ENCODE measurements at regions not wholly inside any gene's neighbourhood (a gene's known extent, or its start where the extent isn't known, plus 50 kb on each side); places are given as distances from the start of the nearest gene placed in this dataset.

GRCh38 chr18:66972681-66973080, 368.8 kb upstream of the CDH19 start:
- Histone ChIP-seq H3K36me3 (ENCODE audit: insufficient read depth) (no peaks in the 10 kb centered on the region), H3K27ac (no peak overlapping the region), H3K4me3 (IDR thresholded peaks at IDR 0.05; ENCODE audit: insufficient read depth, low read depth, low read length) (no peak overlapping the region), H3K4me1 (ENCODE audit: low read depth, poor library complexity, severe bottlenecking) (no peaks in the 10 kb centered on the region), H3K27me3 (ENCODE audit: insufficient read depth, low read depth) (no peaks in the 10 kb centered on the region), H3K4me2 (no peak overlapping the region), H4K20me1 (ENCODE audit: insufficient read depth) (no peaks in the 10 kb centered on the region), H3K9ac (no peak overlapping the region), H3K79me2 (ENCODE audit: insufficient read depth, low read depth) (no peaks in the 10 kb centered on the region), H2AFZ (ENCODE audit: low read depth) (no peak overlapping the region)
- TF ChIP-seq, protein P1, sequence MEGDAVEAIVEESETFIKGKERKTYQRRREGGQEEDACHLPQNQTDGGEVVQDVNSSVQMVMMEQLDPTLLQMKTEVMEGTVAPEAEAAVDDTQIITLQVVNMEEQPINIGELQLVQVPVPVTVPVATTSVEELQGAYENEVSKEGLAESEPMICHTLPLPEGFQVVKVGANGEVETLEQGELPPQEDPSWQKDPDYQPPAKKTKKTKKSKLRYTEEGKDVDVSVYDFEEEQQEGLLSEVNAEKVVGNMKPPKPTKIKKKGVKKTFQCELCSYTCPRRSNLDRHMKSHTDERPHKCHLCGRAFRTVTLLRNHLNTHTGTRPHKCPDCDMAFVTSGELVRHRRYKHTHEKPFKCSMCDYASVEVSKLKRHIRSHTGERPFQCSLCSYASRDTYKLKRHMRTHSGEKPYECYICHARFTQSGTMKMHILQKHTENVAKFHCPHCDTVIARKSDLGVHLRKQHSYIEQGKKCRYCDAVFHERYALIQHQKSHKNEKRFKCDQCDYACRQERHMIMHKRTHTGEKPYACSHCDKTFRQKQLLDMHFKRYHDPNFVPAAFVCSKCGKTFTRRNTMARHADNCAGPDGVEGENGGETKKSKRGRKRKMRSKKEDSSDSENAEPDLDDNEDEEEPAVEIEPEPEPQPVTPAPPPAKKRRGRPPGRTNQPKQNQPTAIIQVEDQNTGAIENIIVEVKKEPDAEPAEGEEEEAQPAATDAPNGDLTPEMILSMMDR (conservative IDR thresholded peaks at IDR 0.05; ENCODE audit: low read depth, low read length): no peak

DNA sequence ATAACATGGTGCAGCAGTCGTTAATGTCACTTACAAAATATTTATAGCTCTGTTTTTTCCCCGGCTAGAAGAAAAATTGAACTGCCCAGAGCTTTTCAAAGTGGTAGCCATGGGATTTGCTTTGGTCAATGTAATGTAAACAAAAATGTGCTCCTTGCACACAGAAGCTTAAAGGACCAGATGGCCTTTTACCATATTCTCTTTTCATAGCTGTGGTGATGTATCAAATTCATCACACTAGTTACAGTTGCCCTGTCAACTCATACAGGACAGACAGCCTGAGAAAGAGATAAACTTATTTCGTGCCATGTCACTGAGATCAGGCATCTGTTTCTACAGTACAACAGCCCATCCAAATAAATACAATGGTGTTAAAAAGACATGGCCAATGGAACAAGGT, 368.1 kb upstream of the CDH19 start:
- H3K36me3 ChIP-seq (ENCODE audit: insufficient read depth): no peaks in the 10 kb centered on the region
- H3K27ac ChIP-seq: no peak overlapping the region
- H3K79me2 ChIP-seq (ENCODE audit: insufficient read depth, low read depth): no peaks in the 10 kb centered on the region
- no peak overlapping the region for H3K9ac ChIP-seq
- H3K4me1 ChIP-seq (ENCODE audit: low read depth, poor library complexity, severe bottlenecking): no peaks in the 10 kb centered on the region
- H2AFZ ChIP-seq (ENCODE audit: low read depth): no peak overlapping the region
- TF ChIP-seq, protein P1 (conservative IDR thresholded peaks at IDR 0.05; ENCODE audit: low read depth, low read length): no peak
- no peak overlapping the region for H3K4me2 ChIP-seq
- H3K27me3 ChIP-seq (ENCODE audit: insufficient read depth, low read depth): no peaks in the 10 kb centered on the region
- no peak overlapping the region for H3K4me3 ChIP-seq (IDR thresholded peaks at IDR 0.05; ENCODE audit: insufficient read depth, low read depth, low read length)
- H4K20me1 ChIP-seq (ENCODE audit: insufficient read depth): no peaks in the 10 kb centered on the region

DNA sequence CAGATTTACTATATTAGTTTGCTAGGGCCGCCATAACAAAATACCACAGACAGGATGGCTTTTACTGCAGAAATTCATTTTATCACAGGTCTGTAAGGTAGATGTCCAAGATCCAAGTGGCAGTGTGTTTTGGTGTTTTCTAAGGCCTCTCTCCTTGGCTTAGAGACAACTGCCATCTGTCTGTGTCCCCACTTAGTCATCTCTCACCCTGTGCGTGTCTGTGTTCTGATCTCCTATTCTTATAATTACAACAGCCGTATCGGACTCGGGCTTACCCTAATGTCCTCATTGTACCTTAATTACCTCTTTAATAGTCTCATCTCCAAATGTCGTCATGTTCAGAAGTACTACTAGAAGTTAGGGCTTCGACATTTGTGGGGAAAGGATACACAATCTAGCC, 362.3 kb upstream of the CDH19 start:
- Histone ChIP-seq H3K79me2 (ENCODE audit: insufficient read depth, low read depth) (no peaks in the 10 kb centered on the region), H3K4me1 (ENCODE audit: low read depth, poor library complexity, severe bottlenecking) (no peaks in the 10 kb centered on the region), H2AFZ (ENCODE audit: low read depth) (no peak overlapping the region), H3K4me3 (IDR thresholded peaks at IDR 0.05; ENCODE audit: insufficient read depth, low read depth, low read length) (no peak overlapping the region), H3K27ac (no peak overlapping the region), H4K20me1 (ENCODE audit: insufficient read depth) (no peaks in the 10 kb centered on the region), H3K4me2 (no peak overlapping the region), H3K36me3 (ENCODE audit: insufficient read depth) (no peaks in the 10 kb centered on the region), H3K9ac (no peak overlapping the region), H3K27me3 (ENCODE audit: insufficient read depth, low read depth) (no peaks in the 10 kb centered on the region)
- TF ChIP-seq, protein P1 (conservative IDR thresholded peaks at IDR 0.05; ENCODE audit: low read depth, low read length): no peak

DNA sequence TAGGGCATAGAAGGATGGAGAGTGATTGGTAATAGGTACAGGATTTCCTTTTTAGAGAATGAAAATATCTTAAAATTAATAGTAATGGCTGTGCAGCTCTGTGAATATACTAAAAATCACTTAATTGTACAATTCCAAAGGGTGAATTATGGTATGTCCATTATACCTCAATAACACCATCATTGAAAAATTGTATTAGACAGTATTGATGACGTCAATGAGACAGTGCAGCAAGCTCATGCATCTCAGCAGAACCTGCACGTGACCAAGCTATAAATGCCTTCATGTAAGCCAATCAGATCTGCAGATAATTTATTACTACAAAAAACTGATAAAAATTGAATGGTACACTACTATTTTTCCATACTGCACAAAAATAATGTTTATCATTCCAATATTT, 354.4 kb upstream of the CDH19 start:
- TF ChIP-seq, protein P1 (conservative IDR thresholded peaks at IDR 0.05; ENCODE audit: low read depth, low read length): no peak
- H3K4me1 ChIP-seq (ENCODE audit: low read depth, poor library complexity, severe bottlenecking): no peaks in the 10 kb centered on the region
- no peaks in the 10 kb centered on the region for H3K79me2 ChIP-seq (ENCODE audit: insufficient read depth, low read depth)
- H3K27me3 ChIP-seq (ENCODE audit: insufficient read depth, low read depth): no peaks in the 10 kb centered on the region
- H3K27ac ChIP-seq: no peak overlapping the region
- H2AFZ ChIP-seq (ENCODE audit: low read depth): no peak overlapping the region
- no peaks in the 10 kb centered on the region for H4K20me1 ChIP-seq (ENCODE audit: insufficient read depth)
- H3K36me3 ChIP-seq (ENCODE audit: insufficient read depth): no peaks in the 10 kb centered on the region
- H3K4me2 ChIP-seq: no peak overlapping the region
- H3K9ac ChIP-seq: no peak overlapping the region
- H3K4me3 ChIP-seq (IDR thresholded peaks at IDR 0.05; ENCODE audit: insufficient read depth, low read depth, low read length): no peak overlapping the region
